ENCODE measurements at regions not wholly inside any gene's neighbourhood (a gene's known extent, or its start where the extent isn't known, plus 50 kb on each side); places are given as distances from the start of the nearest gene placed in this dataset.
"Not testable (repeated sequence)": the region's sequence is repeated elsewhere in the genome, so short reads cannot be mapped to it uniquely, and the experiment has no call there.

DNA sequence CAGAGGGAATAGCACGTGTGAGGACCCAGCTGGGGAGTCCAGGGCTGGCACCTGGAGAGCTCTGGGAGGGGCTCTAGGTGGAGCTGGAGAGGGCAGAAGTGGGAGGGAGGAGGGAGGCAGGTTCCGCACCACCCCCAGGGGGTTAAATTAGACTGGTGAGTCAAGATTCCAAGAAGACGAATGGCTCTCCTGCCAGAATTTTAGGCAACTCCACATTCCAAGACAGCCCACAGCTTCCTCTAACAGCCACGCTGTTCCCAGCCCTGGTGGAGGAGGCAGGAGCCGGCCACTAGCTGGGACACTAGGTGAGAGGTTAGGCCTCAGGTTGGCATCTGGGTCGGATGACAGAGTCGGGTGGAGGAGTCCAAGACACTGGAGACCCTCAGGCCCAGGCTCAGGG lies 60.2 kb downstream of the TFAP2C start:
- DNase-seq (no peak), ATAC-seq (peak; percentile 47)
- intact Hi-C loops (cut with DNase I, micrococcal nuclease): no loop called here

DNA sequence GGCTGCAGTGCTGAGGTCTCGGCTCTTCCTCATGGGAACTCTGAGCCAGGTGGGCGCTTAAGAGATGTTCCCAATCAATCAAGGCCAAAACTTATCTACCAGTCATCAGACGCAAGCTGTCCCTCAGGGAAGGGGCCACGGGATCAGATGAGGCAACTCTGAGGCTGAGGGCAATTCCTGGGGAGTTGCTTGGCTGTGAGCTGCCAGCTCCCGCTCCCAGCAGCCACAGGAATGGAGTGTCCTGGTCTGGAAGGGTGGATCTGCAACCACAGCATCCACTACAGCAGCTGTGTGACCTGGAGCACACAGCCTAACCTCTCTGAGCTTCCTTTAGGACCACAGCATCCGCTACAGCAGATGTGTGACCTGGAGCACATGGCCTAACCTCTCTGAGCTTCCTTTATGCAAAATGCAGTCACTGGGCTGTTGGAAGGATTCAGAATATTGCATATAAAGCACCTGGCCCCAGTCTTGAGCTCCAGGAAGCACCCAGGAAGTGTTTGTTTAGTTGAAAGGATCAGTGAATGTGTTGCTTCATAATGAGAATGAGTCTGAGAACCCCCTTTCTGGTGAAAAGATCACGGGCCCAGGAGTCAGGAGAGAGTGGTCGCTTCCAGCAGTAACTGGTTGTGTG lies 60.9 kb downstream of the TFAP2C start:
- intact Hi-C loops (cut with DNase I, micrococcal nuclease): no loop called here
- peak; percentile 34 for ATAC-seq
- DNase-seq: no peak

DNA sequence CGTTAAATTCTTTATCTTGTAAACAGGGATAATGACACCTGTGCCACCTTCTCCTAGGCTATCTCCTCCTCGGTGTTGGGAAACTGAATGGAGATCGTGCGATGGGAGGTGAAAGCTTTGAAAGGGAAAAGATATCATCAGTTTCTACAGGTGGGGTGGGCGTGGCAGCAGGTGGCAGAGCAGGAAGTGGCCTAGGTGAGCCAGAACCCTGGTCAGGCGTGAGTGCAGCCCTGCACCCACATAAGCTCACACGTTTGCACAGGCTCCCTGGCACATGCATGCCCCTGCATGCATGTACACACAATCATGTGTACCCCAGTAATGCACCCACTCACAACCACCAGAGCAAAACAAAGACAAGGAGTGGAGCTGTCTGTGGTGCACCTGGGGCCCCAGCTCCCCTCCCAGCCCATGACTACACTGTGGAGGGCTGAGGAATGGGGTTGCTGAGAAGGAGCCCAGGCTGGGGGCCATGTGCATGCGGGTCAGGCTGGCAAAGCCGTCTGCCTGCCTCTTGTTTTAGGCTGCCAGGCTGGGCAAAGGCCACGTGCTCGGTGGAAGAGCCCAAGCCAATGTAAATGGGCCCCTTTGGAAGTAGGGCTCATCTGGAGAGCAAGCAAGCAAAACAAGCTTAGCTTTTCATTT lies 61.5 kb downstream of the TFAP2C start:
- intact Hi-C loops (cut with DNase I, micrococcal nuclease): no loop called here
- DNase-seq (peak; percentile 34 to 52), ATAC-seq (peak; percentile 88)

DNA sequence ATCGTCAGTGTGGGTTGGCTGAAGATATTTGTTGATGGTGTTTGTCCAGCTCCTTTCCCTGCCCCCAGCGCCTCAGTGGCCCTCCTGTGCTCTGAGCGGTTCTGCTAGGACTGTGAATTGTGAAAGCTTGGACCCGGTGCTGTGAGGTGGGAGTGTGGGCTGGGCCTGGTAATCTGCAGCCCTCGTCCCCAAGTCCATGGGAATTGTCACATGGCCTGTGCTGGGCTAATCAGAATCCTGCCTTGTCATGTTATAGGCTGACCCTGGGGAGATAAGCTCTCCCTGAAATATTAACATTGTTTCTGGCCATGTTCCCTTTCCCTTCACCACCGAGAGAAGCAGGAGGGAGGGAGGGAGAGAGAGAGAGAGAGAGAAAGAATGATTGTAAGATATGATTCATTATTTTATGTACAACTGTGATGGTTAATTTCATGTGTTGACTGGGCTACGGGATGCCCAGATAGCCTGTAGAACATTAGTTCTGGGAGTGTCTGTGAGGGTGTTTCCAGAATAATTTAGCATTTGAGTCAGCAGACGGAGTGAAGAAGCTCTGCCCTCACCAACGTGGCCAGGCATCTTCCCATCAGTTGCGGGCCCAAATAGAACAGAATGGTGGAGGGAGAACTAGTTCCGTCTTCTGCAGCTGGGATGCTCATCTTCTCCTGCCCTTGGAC lies 62.4 kb downstream of the TFAP2C start:
- DNase-seq (no peak), ATAC-seq (no peak)
- intact Hi-C loops (cut with DNase I, micrococcal nuclease): no loop called here

DNA sequence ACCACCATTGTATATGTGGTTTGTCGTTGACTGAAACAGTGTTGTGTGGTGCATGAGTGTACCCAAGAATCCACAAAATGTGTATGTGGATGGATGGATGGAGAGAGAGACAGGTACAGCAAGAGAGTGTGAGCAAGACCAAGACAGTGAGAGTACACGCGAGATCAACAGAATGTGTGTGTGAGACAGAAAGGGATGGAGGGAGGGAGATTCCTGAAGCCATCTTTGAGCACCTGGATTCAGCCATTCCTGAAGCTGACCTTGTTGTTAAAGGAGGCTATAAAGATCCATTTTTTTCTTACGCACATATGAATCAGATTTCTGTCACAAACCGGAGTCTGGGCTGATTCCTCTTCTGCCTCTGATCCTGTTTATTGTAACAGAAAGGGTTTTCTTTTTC lies 64.1 kb downstream of the TFAP2C start:
- DNase-seq: no peak
- no peak for ATAC-seq
- intact Hi-C loops (cut with DNase I, micrococcal nuclease): no loop called here

DNA sequence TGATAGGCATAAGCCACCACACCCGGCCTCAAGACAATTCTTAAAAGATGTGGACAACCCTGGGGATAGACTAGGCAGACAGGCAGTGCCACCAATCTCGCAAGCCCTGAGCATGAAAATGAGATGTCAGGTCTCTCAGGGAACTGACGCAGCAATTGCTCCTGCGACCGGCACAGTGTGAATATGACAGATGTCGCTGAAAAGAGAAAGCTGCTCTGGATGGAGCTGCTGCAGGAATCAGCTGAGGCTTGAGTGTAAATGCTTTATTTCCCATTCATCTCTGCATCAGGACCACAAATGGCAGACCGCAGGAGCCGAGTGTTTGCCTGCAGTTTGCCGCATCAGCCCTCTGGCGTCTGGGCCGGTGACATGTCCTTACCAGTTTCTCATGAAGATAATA lies 68.4 kb downstream of the TFAP2C start:
- ATAC-seq: no peak
- intact Hi-C loops (cut with DNase I, micrococcal nuclease): no loop called here
- DNase-seq: no peak

DNA sequence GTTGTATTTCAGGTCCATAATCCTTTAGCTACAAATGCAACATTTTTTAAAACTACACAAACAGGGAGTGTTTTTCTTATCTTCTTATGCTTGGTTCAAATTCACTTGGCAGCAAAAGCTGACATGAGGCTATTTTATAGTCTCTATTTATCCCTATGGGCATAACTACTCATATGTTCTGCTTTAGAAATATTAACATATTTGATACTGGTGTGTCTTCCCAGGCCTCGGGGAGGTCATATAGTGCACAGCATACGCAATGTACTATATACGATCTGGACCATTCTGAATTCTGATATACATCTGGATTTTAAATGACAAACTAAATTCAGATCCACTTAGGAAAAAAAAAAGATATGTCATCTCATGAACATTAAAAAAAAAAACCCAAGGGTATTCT lies 69.2 kb downstream of the TFAP2C start:
- ATAC-seq (no peak), DNase-seq (no peak)
- intact Hi-C loops (cut with DNase I, micrococcal nuclease): no loop called here

DNA sequence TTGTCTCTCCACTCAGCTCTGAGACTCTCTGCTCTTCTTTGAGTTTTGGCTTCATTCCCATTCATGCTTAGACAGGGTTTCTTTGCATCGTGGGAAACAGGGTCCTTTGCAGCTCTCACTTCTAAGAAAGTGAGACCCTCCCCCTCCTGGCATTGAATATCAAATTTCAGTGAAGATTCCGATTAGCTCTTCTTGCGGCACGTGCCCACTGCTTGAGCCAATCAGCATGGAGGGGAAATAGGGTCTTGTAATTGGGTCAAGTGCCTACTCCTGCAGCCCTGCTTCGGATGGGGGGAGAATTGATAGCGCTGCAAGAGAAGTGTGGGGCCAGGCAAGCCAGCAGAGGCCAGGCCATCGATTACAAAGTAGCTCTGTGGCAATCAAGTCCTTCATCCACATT lies 69.6 kb downstream of the TFAP2C start:
- intact Hi-C loops (cut with DNase I, micrococcal nuclease): no loop called here
- ATAC-seq (no peak), DNase-seq (no peak)

DNA sequence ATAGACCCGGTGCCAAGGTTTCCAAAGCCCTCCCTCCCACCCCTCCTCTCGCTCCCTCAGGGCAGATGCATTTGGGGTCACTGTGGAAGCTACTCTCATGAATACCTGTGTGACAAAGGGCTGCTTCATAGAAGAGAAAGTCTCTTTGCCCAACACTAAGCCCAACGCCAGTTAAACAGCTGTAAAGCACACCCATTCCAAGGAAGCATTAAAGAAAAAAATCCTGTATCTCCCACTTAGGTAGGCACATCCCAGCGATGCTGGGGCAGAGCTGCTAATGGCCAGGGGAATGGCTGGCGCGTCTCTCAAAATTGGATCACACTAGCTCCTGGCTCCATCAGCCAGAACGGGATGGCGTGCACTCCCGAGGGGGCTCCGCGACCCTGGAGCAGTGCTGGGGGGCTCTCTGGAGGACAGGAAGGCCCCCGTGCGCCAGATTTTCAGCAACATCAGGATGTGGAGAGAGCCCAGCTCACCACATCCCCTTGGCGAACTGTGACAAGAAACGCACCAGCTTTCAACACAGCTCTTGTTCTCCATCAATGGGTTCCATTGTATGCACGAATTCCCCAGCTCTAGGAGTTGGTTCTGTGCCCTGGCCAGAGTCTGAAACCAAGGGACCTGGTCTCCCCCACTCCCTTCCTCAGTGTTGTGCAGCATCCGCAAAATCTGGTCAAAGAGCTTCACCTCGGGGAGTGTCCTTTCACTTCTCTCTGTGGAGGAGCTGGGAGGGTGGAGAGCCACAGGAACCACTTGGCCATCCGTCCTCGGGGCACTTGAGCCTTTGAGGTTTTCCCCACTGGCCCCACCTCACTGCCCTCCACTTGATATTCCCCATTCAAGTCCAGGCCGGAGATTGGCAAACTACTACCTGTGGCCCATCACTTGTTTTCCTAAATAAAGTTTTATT lies 74.1 kb downstream of the TFAP2C start:
- intact Hi-C loops (cut with DNase I, micrococcal nuclease): no loop called here
- ATAC-seq: no peak
- no peak for DNase-seq

DNA sequence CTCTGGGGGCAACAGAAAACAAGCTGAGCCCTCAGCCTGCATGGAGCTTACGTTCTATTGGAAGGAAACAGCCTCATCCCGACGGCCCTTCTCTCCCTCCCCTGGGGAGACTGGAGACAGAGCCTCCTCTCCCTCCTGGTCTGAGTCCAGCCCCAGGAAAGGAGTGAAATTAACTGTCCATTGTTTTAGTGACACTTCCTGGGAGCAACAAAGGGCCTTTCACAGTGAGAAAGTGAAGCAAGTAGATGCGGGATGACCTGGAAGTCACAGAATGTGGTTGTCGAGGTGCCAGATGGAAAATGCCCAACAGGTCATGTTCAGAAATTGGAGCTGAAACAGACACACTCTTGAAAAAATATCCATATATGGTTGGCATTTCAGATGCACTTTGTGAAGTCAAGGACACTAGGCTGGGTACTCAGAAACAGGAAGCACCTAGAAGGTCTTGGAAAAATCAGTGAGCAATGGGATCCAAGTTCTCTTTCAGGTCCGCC lies 77.8 kb downstream of the TFAP2C start:
- DNase-seq (no peak), ATAC-seq (no peak)
- intact Hi-C loops (cut with DNase I, micrococcal nuclease): no loop called here

DNA sequence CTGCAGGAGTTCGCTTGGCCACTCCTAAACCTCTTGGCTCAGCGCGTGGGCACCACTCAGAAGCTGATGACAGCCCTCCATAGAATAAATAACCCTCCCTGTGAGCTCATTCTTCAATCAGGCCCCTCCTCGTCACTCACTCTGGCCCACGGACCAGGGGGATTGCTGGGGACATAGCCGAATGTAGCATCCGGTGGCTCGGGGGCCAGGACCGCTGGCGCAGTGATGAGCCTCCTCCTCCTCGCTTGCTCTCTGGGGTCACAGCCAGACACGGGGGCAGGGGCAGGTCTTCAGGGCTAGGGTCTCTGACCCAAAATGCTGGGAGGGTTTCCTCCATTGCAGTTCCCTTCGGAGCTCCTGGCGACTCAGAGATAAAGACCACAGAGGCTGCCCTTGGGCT lies 79.9 kb downstream of the TFAP2C start:
- ATAC-seq: no peak
- DNase-seq: no peak
- intact Hi-C loops (cut with DNase I, micrococcal nuclease): no loop called here

DNA sequence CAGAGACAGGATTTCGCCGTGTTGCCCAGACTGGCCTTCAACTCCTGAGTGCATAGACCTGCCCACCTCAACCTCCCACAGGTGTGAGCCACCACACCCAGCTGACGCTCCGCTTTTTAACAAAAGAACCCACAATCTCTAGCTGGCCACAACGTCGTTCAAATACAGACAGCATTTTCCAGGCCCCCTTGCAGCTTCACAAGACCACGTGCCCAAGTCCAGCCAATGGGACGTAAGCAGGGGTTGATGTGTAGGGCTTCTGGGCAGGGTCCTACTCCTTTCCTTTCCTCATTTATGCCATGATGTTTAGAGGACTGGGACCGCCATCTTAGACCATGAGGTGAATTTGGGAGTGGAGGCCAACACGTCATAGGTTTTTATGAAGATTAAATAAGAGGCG lies 81.0 kb downstream of the TFAP2C start:
- ATAC-seq (no peak), DNase-seq (no peak)
- intact Hi-C loops (cut with DNase I, micrococcal nuclease): no loop called here

DNA sequence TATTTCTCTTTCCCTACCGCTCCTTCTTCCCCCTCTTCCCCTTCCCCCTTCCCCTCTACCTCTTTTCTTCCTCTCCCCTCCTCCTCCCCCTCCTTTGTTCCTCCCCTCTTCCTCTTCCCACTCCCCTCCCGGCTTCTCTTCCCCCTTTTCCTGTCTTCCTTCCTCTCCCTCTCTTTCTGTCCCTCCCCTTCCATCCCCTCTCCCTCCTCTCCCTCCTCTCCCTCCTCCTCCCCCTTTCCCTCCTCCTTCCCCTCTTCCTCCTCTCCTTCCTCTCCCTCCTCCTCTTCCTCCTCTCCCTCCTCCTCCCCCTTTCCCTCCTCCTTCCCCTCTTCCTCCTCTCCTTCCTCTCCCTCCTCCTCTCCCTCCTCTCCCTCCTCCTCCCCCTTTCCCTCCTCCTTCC lies 81.5 kb downstream of the TFAP2C start:
- intact Hi-C loops (cut with DNase I, micrococcal nuclease); ATAC-seq: not testable (repeated sequence)

DNA sequence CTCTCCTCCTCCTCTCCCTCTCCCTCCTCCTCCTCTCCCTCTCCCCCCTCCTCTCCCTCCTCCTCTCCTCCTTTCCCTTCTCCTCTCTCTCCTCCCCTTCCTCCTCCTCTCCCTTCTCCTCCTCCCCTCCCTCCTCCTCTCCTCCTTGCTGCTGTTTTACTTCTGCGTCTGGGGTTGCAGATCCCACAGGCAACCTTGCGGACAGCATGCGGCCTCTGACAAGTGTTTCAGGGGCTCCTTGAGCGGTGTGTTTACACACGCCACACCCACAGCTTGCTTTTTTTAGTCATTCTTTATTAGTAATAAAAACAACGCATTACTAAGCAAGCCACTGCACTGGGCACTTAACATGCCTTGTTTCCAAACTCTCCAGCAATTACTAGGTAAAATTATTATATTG lies 81.9 kb downstream of the TFAP2C start:
- DNase-seq (no peak), ATAC-seq (no peak)
- intact Hi-C loops (cut with DNase I, micrococcal nuclease): no loop called here

More for the DNA sequence above, 81.5 kb downstream of the TFAP2C start:
- DNase-seq: not testable (repeated sequence)

DNA sequence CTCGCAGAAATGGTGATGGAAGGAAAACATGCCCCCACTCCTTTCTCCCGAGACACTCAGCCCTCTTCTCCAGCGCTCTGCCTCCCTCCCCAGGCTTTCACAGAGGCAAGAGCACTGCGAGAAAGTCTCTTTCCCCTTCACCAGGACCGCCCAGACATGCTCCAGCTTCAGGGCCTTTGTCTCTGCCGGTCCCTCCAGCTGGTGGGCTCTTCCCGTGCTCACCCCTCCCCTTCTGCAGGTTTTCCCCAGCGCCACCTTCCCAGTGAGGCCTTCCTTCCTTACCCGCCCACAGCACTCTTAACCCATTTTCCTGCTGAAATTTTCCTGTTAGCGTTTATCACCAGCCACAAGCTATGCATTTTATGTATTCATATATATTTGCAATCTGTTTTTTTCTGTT lies 86.2 kb downstream of the TFAP2C start:
- DNase-seq (no peak), ATAC-seq (no peak)
- intact Hi-C loops (cut with DNase I, micrococcal nuclease): no loop called here

DNA sequence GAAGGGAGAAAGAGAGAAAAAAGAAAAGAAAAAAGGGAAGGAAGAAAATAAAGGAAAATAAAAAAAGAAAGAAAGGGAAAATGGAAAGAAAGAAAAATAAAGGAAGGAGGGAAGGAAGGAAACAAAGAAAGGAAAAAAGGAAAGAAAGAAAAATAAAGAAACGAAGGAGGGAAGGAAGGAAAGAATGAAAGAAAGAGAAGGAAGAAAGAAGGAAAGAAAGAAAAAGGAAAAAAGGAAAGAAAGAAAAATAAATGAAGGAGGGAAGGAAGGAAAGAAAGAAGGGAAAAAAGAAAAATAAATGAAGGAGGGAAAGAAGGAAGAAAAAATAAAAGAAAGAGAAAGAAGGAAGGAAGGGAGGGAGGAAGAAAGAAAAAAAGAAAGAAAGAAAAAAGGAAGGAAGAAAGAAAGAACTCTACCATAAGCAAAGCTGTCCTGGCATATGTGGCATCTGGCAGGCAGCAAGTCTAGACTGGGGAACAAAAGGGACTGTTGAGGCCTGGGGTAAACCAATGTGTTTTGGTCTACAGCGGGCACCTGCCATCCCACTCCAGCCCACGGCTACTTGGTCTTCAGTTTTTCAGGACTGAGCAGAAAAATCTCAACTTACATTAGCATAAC lies 86.9 kb downstream of the TFAP2C start:
- intact Hi-C loops (cut with DNase I, micrococcal nuclease): no loop called here
- DNase-seq (no peak), ATAC-seq (no peak)

DNA sequence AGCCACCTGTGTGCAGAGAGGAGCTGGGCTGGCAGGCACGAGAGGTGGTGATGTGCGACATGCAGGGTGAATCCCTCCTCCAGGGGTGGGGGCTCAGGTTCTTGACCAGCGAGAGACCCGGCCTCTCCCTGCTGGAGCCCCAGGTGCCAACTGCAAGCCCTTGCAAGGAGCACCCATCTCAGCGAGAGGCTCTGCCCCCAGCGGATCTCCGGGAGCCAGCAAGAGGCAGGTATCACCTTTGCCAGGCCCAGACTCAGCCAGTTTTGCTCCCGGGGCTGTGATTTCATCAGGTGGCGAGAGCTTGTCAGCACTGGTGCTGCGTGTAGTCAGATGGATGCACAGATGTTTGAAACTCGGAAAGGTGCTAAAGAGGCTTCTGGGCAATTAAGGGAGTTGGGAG lies 87.7 kb downstream of the TFAP2C start:
- ATAC-seq (no peak), DNase-seq (no peak)
- intact Hi-C loops (cut with DNase I, micrococcal nuclease): no loop called here

DNA sequence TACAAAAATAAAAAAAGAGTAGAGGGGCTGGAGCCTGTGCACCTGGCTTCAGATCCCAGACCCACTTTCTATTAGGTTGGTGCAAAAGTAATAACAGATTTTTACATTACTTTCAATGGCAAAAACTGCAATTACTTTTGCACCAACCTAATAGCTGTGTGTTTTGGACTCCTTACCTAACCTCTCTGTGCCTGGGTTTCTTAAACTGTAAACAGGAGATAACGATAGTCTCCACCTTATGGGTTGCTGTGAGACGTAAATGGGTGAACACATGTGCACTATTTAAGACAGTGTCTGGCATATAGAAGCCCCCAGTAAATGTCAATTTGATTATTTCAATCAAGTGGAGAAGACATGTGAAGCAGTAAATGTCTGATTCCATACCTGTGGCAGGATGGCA lies 89.7 kb downstream of the TFAP2C start:
- intact Hi-C loops (cut with DNase I, micrococcal nuclease): no loop called here
- no peak for ATAC-seq
- DNase-seq: no peak

DNA sequence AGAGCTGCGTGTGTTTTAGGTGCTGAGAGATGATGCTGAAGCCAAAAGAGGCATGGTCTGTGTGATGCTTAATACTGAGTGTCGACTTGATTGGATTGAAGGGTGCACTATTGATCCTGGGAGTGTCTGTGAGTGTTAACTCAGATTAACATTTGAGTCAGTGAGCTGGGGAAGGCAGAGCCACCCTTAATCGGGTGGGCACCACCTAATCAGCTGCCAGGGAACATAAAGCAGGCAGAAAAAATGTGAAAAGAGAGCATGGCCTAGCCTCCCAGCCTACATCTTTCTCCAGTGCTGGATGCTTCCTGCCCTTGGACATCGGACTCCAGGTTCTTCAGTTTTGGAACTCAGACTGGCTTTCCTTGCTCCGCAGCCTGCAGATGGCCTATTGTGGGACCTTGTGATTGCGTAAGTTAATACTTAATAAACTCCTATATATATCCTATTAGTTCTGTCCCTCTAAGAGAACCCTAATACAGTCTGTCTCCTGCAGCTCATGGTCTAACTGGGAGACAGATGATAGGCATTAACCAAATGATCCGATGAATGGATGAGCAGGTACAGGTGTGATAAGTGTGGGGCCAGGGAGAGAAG lies 91.6 kb downstream of the TFAP2C start:
- intact Hi-C loops (cut with DNase I, micrococcal nuclease): no loop called here
- DNase-seq (no peak), ATAC-seq (no peak)

Measured in left colon (tissue), 2 donors.